ENCODE measurements at regions not wholly inside any gene's neighbourhood (a gene's known extent, or its start where the extent isn't known, plus 50 kb on each side); places are given as distances from the start of the nearest gene placed in this dataset.

GRCh38 chr9:89745601-89746376, 141.0 kb downstream of the GADD45G start:
- TF ChIP-seq CTCF (conservative IDR thresholded peaks at IDR 0.05; ENCODE audit: low read depth, low read length) (no peak), EZH2 (IDR thresholded peaks at IDR 0.05; ENCODE audit: borderline replicate concordance, low read depth, low read length, poor library complexity, severe bottlenecking) (no peak)
